Neuron (in vitro differentiated cells): ENCODE measurements at regions not wholly inside any gene's neighbourhood (a gene's known extent, or its start where the extent isn't known, plus 50 kb on each side); places are given as distances from the start of the nearest gene placed in this dataset.

Experiments used
- H2AFZ ChIP-seq: one replicate; pipeline ENCODE4 v1.6.1; 2013; ENCODE audit warnings: low read depth, mild to moderate bottlenecking, inconsistent platforms, low read length, moderate library complexity
- H3K27me3 ChIP-seq: one replicate; pipeline ENCODE4 v1.6.1; 2013; ENCODE audit warnings: low read length; ENCODE audit not compliant: insufficient read depth
- H3K36me3 ChIP-seq: one replicate; pipeline ENCODE4 v1.6.1; 2013; ENCODE audit warnings: low read length; ENCODE audit not compliant: insufficient read depth
- H3K4me1 ChIP-seq: one replicate; pipeline ENCODE4 v1.6.1; 2013; ENCODE audit warnings: low read length; ENCODE audit not compliant: insufficient read depth
- H3K4me3 ChIP-seq: 2 replicates; pipeline ENCODE4 v1.5.1; 2013; ENCODE audit warnings: mild to moderate bottlenecking, low read length, moderate library complexity
- H3K9me3 ChIP-seq: one replicate; pipeline ENCODE4 v1.6.1; 2013; ENCODE audit warnings: low read length

GRCh38 chr18:73201940-73202339, 334.2 kb upstream of the NETO1 start:
- Histone ChIP-seq H3K27me3 (no peaks in the 10 kb centered on the region), H3K9me3 (no peaks in the 10 kb centered on the region), H2AFZ (no peak overlapping the region), H3K4me1 (no peaks in the 10 kb centered on the region), H3K36me3 (no peaks in the 10 kb centered on the region), H3K4me3 (no peak overlapping the region)

DNA sequence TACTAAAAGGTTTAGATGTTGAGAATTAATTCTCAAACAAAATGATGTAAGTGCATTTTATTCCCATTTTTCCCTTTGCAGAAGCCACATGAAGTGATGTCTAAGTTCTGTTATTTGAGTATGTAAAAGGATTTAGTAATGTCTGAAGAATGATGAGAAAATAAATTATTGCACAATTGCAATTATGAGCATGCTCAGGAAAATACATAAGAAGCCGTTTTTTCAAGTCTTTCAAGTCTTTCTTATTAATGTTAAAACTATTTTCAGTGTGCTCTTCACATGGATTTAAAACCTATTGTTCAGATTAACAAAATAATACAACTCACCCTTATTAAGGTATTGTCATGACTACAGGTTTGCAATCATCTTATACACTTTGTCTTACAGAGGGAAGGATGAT, 331.4 kb upstream of the NETO1 start:
- H3K36me3 ChIP-seq = no peaks in the 10 kb centered on the region
- H3K27me3 ChIP-seq = no peaks in the 10 kb centered on the region
- no peak overlapping the region for H3K4me3 ChIP-seq
- no peaks in the 10 kb centered on the region for H3K9me3 ChIP-seq
- H2AFZ ChIP-seq = no peak overlapping the region
- no peaks in the 10 kb centered on the region for H3K4me1 ChIP-seq

GRCh38 chr18:73189718-73190117, 321.9 kb upstream of the NETO1 start:
- no peaks in the 10 kb centered on the region for H3K4me1 ChIP-seq
- no peaks in the 10 kb centered on the region for H3K27me3 ChIP-seq
- no peaks in the 10 kb centered on the region for H3K36me3 ChIP-seq
- H2AFZ ChIP-seq = no peak overlapping the region
- no peaks in the 10 kb centered on the region for H3K9me3 ChIP-seq
- no peak overlapping the region for H3K4me3 ChIP-seq

GRCh38 chr18:73168236-73168635, 300.4 kb upstream of the NETO1 start:
- H3K4me3 ChIP-seq = no peak overlapping the region
- no peaks in the 10 kb centered on the region for H3K4me1 ChIP-seq
- no peaks in the 10 kb centered on the region for H3K27me3 ChIP-seq

GRCh38 chr18:73164430-73164829, 296.6 kb upstream of the NETO1 start:
- no peak overlapping the region for H2AFZ ChIP-seq
- H3K4me1 ChIP-seq = no peaks in the 10 kb centered on the region
- H3K4me3 ChIP-seq = no peak overlapping the region
- no peaks in the 10 kb centered on the region for H3K36me3 ChIP-seq
- H3K9me3 ChIP-seq = peaks cover 2% of the 10 kb centered on the region
- H3K27me3 ChIP-seq = no peaks in the 10 kb centered on the region

More at GRCh38 chr18:73168236-73168635, 300.4 kb upstream of the NETO1 start:
- no peaks in the 10 kb centered on the region for H3K36me3 ChIP-seq
- H2AFZ ChIP-seq = no peak overlapping the region
- H3K9me3 ChIP-seq = peaks cover 2% of the 10 kb centered on the region

DNA sequence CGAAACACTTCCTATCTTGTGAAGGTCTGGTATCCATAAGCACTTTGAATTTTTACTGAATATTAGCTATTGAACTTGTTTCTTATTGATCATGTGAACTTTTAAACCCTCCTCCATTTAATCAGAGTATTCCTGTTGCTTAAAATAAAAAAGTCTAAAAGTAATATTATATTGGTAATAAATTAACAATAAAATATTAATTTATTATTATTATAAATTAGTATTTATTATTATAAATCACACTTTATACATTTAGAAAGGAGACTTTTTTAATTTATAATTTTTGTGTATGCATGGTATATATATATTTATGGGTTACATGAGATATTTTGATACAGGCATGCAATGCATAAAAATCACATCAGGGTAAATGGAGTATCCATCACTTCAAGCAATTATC, 295.4 kb upstream of the NETO1 start:
- no peak overlapping the region for H2AFZ ChIP-seq
- no peaks in the 10 kb centered on the region for H3K27me3 ChIP-seq
- peaks cover 2% of the 10 kb centered on the region for H3K9me3 ChIP-seq
- H3K4me3 ChIP-seq = no peak overlapping the region
- H3K36me3 ChIP-seq = no peaks in the 10 kb centered on the region
- no peaks in the 10 kb centered on the region for H3K4me1 ChIP-seq

GRCh38 chr18:73156117-73156516, 288.3 kb upstream of the NETO1 start:
- H2AFZ ChIP-seq = no peak overlapping the region
- H3K36me3 ChIP-seq = no peaks in the 10 kb centered on the region
- no peaks in the 10 kb centered on the region for H3K27me3 ChIP-seq
- no peaks in the 10 kb centered on the region for H3K9me3 ChIP-seq
- H3K4me1 ChIP-seq = no peaks in the 10 kb centered on the region
- H3K4me3 ChIP-seq = no peak overlapping the region

DNA sequence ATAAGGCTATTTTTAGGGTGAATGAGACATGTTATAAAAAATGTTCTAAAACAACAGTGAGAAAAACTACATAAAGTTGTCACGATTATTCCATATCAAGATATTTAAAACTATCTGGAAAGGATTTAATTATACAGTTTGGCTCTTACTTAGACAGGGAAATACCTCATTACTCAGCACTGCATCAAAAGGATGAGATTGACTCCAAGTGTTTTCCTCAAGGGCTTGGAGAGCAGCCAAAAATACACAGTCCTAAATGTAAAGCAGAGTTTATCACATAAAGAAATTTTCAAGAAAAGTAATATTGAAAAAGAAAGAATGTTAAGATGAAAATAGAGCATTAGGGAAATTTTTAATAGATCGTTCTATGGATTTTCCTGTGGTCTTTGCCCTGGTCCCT, 285.5 kb upstream of the NETO1 start:
- Histone ChIP-seq H3K27me3 (no peaks in the 10 kb centered on the region), H3K36me3 (no peaks in the 10 kb centered on the region), H3K4me3 (no peak overlapping the region), H3K4me1 (no peaks in the 10 kb centered on the region), H2AFZ (no peak overlapping the region), H3K9me3 (no peaks in the 10 kb centered on the region)

GRCh38 chr18:73151086-73151485, 283.3 kb upstream of the NETO1 start:
- Histone ChIP-seq H3K4me3 (no peak overlapping the region), H3K9me3 (no peaks in the 10 kb centered on the region), H3K36me3 (no peaks in the 10 kb centered on the region), H3K4me1 (no peaks in the 10 kb centered on the region), H3K27me3 (no peaks in the 10 kb centered on the region), H2AFZ (no peak overlapping the region)

DNA sequence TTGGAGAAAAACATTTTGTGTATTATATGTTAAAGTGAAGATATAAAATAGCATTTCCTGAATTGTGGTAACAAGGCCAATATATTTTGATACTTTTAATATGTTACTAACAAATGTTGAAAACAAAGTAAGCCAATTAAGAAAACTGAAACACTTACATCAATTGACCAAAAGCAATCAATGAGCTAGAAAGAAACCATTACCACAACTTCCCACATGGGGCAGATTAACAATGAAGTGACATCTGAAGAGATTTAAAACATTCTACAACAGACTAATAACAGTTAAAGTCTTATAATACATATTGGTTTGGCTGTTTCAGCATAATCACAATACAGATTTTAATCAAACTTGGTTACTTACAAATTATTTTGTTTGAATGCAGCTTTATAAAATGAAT, 282.4 kb upstream of the NETO1 start:
- Histone ChIP-seq H2AFZ (no peak overlapping the region), H3K9me3 (no peaks in the 10 kb centered on the region), H3K27me3 (no peaks in the 10 kb centered on the region), H3K4me3 (no peak overlapping the region), H3K36me3 (no peaks in the 10 kb centered on the region), H3K4me1 (no peaks in the 10 kb centered on the region)

GRCh38 chr18:73147590-73147989, 279.8 kb upstream of the NETO1 start:
- no peak overlapping the region for H2AFZ ChIP-seq
- H3K9me3 ChIP-seq = no peaks in the 10 kb centered on the region
- H3K4me1 ChIP-seq = no peaks in the 10 kb centered on the region
- H3K27me3 ChIP-seq = no peaks in the 10 kb centered on the region
- no peaks in the 10 kb centered on the region for H3K36me3 ChIP-seq
- no peak overlapping the region for H3K4me3 ChIP-seq

DNA sequence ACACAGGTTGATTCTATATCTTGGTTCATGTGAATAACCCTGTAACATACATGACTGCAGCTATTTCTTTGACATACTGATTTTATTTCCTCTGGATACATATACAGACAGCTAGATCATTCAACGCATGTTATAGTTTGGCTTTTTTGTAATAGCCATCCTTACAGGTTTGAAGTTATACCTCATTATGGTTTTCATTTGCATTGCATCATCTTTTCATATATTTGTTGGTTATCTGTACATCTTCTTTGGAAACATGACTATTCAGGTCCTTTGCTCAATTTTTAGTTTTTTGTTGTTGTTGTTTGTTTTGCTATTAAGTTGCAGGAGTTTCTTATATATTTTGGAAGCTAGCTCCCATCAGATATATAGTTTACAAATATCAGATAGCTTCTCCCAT, 276.2 kb upstream of the NETO1 start:
- Histone ChIP-seq H3K4me1 (no peaks in the 10 kb centered on the region), H2AFZ (no peak overlapping the region), H3K4me3 (no peak overlapping the region), H3K9me3 (no peaks in the 10 kb centered on the region), H3K27me3 (no peaks in the 10 kb centered on the region), H3K36me3 (no peaks in the 10 kb centered on the region)

DNA sequence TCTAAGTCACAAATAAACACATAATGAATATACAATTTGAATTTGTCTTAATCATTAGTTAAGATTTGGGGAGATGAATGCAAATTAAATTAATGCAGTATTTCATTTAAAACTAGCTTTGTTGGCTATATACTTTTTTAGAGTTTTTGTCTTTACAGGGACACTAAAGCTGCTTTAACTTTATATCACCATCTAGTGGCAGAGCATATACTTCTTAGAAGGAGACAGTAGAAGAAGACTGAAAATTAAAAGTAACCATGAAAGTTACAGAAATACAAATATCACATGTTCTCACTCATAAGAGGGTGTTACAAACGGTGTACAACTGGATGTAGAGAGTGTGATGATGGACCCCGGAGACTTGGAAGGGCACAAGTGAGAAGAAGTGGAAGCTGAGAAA, 268.3 kb upstream of the NETO1 start:
- Histone ChIP-seq H3K4me3 (no peak overlapping the region), H3K4me1 (no peaks in the 10 kb centered on the region), H2AFZ (no peak overlapping the region), H3K27me3 (no peaks in the 10 kb centered on the region), H3K9me3 (no peaks in the 10 kb centered on the region), H3K36me3 (no peaks in the 10 kb centered on the region)

- no peaks in the 10 kb centered on the region for H3K4me1 ChIP-seq
- no peak overlapping the region for H2AFZ ChIP-seq
- no peak overlapping the region for H3K4me3 ChIP-seq
- H3K9me3 ChIP-seq = no peaks in the 10 kb centered on the region
- H3K27me3 ChIP-seq = no peaks in the 10 kb centered on the region
- H3K36me3 ChIP-seq = no peaks in the 10 kb centered on the region
These were observed 256.4 kb upstream of the NETO1 start for GRCh38 chr18:73124175-73124574.
